ENCODE measurements at regions not wholly inside any gene's neighbourhood (a gene's known extent, or its start where the extent isn't known, plus 50 kb on each side); places are given as distances from the start of the nearest gene placed in this dataset.

- TF ChIP-seq HDAC6 (IDR thresholded peaks at IDR 0.05; ENCODE audit: unreplicated experiment) (no peak), POLR2A (IDR thresholded peaks at IDR 0.05; ENCODE audit: low read depth, low read length) (no peak), CTCF (IDR thresholded peaks at IDR 0.05 in 2 of 3, conservative IDR thresholded peaks at IDR 0.05 in 1 of 3; ENCODE audit: control insufficient read depth in 2 of 3, extremely low read depth in 1 of 3, insufficient read depth in 1 of 3, low read depth in 3 of 3, low read length in 3 of 3) (no peak), NFIC (IDR thresholded peaks at IDR 0.05; ENCODE audit: low read depth, low read length) (no peak), MTA3 (IDR thresholded peaks at IDR 0.05; ENCODE audit: borderline replicate concordance, low read length) (no peak), CBX5 (IDR thresholded peaks at IDR 0.05; ENCODE audit: low read depth) (no peak), YY1 (IDR thresholded peaks at IDR 0.05; ENCODE audit: low read depth, low read length) (no peak), RAD21 (IDR thresholded peaks at IDR 0.05; ENCODE audit: insufficient read depth, low read depth, low read length) (no peak), WRNIP1 (IDR thresholded peaks at IDR 0.05; ENCODE audit: borderline replicate concordance, low read depth, low read length) (no peak)
- TF ChIP-seq, protein P1, sequence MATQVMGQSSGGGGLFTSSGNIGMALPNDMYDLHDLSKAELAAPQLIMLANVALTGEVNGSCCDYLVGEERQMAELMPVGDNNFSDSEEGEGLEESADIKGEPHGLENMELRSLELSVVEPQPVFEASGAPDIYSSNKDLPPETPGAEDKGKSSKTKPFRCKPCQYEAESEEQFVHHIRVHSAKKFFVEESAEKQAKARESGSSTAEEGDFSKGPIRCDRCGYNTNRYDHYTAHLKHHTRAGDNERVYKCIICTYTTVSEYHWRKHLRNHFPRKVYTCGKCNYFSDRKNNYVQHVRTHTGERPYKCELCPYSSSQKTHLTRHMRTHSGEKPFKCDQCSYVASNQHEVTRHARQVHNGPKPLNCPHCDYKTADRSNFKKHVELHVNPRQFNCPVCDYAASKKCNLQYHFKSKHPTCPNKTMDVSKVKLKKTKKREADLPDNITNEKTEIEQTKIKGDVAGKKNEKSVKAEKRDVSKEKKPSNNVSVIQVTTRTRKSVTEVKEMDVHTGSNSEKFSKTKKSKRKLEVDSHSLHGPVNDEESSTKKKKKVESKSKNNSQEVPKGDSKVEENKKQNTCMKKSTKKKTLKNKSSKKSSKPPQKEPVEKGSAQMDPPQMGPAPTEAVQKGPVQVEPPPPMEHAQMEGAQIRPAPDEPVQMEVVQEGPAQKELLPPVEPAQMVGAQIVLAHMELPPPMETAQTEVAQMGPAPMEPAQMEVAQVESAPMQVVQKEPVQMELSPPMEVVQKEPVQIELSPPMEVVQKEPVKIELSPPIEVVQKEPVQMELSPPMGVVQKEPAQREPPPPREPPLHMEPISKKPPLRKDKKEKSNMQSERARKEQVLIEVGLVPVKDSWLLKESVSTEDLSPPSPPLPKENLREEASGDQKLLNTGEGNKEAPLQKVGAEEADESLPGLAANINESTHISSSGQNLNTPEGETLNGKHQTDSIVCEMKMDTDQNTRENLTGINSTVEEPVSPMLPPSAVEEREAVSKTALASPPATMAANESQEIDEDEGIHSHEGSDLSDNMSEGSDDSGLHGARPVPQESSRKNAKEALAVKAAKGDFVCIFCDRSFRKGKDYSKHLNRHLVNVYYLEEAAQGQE (IDR thresholded peaks at IDR 0.05; ENCODE audit: low read depth, low read length): no peak
Observed at GRCh38 chr3:139124197-139124596, 79.5 kb upstream of the PRR23C start.

All from GM12878 (cell line).